Fibroblast of lung (primary cell): ENCODE measurements at regions not wholly inside any gene's neighbourhood (a gene's known extent, or its start where the extent isn't known, plus 50 kb on each side); places are given as distances from the start of the nearest gene placed in this dataset.

ENCODE experiments used
- DNase-seq, 2 donors: peaks; one replicate each; pipeline versions ENCODE4 v3.0.0 to v3.0.0-alpha.2; 2010; ENCODE audit warnings: low read depth in 2 of 2
- H2AFZ ChIP-seq: 2 replicates; pipeline ENCODE4 v1.5.1; 2012; ENCODE audit warnings: low read length, control low read depth, inconsistent platforms
- H3K27ac ChIP-seq: 2 replicates; pipeline ENCODE4 v1.5.1; 2011; ENCODE audit warnings: low read length, control low read depth; ENCODE audit not compliant: insufficient read depth
- H3K27me3 ChIP-seq: 2 replicates; pipeline ENCODE4 v1.5.1; 2011; ENCODE audit warnings: mild to moderate bottlenecking, low read length; ENCODE audit not compliant: control insufficient read depth, insufficient read depth
- H3K36me3 ChIP-seq: 2 replicates; pipeline ENCODE4 v1.5.1; 2011; ENCODE audit warnings: low read length; ENCODE audit not compliant: control insufficient read depth, insufficient read depth
- H3K4me1 ChIP-seq: 2 replicates; pipeline ENCODE4 v1.5.1; 2011; ENCODE audit warnings: low read length; ENCODE audit not compliant: control insufficient read depth, insufficient read depth; ENCODE audit errors: extremely low read depth
- H3K4me2 ChIP-seq: 2 replicates; pipeline ENCODE4 v1.5.1; 2011; ENCODE audit warnings: low read length, control low read depth; ENCODE audit not compliant: insufficient read depth; ENCODE audit errors: extremely low read depth
- H3K4me3 ChIP-seq, 4 experiments: fragments of 200-600 bp in 1 of 4; sonication (generic) in 1 of 4; replicated peaks in 1 of 4; 2 replicates each; pipeline ENCODE4 v1.5.1; 2011 to 2016; ENCODE audit warnings: low read length in 4 of 4, low read depth in 3 of 4, mild to moderate bottlenecking in 3 of 4, control low read depth in 2 of 4, inconsistent platforms in 1 of 4, mixed read lengths in 1 of 4; ENCODE audit not compliant: insufficient read depth in 1 of 4; ENCODE audit errors: control extremely low read depth in 1 of 4
- H3K79me2 ChIP-seq: 2 replicates; pipeline ENCODE4 v1.5.1; 2012; ENCODE audit warnings: mild to moderate bottlenecking, low read length, inconsistent platforms; ENCODE audit not compliant: control insufficient read depth, insufficient read depth
- H3K9ac ChIP-seq: 2 replicates; pipeline ENCODE4 v1.5.1; 2011; ENCODE audit warnings: mild to moderate bottlenecking, low read length, control low read depth; ENCODE audit not compliant: insufficient read depth
- H3K9me3 ChIP-seq: 2 replicates; pipeline ENCODE4 v1.5.1; 2012; ENCODE audit warnings: low read depth, low read length; ENCODE audit not compliant: control insufficient read depth, insufficient read depth
- H4K20me1 ChIP-seq: 2 replicates; pipeline ENCODE4 v1.5.1; 2011; ENCODE audit warnings: low read length; ENCODE audit not compliant: control insufficient read depth, insufficient read depth; ENCODE audit errors: extremely low read depth
- EZH2 ChIP-seq: IDR thresholded peaks from 2 replicates; pipeline ENCODE4 v1.5.1; 2012; ENCODE audit warnings: low read length, control low read depth, mild to moderate bottlenecking; ENCODE audit errors: missing control alignments
- TF ChIP-seq, protein P1 (sequence below), 2 donors: IDR thresholded peaks in 1 of 2; conservative IDR thresholded peaks in 1 of 2; 1 replicate in 1 of 2; 2 replicates in 1 of 2; pipeline ENCODE4 v1.5.1; 2011 to 2012; ENCODE audit warnings: low read length in 2 of 2, control low read depth in 1 of 2, inconsistent platforms in 1 of 2, low read depth in 1 of 2, mild to moderate bottlenecking in 1 of 2

DNA sequence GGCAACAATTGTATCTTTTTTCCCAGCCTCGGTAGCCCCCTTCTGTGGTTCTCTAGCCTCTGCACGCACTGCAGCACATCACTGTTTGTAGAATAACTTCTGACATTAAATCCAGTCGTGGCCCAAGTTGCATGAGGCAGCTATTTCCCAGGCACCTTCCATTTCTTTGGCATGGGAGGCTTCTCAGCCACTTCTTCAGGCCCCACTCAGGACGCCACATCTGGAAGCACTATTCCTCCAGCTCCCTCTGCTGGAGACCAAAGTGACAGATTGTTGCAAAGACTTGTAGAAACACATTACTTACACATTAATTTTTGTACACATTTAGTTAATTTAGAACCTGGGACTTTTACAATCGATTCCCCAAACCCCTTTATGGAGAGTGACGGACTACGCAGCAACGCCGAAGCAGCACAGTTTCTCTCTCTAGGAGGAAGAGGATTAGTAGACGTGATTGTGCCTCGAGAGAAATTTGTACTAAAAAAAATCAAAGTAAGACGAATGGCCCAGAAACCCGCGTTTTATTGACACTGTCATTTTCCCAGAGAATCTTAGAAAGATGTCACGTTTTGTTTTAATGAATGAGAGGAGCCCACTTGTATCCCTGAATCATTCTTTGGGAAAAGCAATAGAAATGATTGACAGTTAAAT, 57.8 kb upstream of the RGPD5 start:
- no peak overlapping the region for H3K4me3 ChIP-seq
- no peaks in the 10 kb centered on the region for H3K4me1 ChIP-seq
- H4K20me1 ChIP-seq, result no peaks in the 10 kb centered on the region
- no peak overlapping the region for H3K27ac ChIP-seq
- H2AFZ ChIP-seq, result no peak overlapping the region
- H3K79me2 ChIP-seq, result no peaks in the 10 kb centered on the region
- no peak for TF ChIP-seq EZH2
- TF ChIP-seq, protein P1, sequence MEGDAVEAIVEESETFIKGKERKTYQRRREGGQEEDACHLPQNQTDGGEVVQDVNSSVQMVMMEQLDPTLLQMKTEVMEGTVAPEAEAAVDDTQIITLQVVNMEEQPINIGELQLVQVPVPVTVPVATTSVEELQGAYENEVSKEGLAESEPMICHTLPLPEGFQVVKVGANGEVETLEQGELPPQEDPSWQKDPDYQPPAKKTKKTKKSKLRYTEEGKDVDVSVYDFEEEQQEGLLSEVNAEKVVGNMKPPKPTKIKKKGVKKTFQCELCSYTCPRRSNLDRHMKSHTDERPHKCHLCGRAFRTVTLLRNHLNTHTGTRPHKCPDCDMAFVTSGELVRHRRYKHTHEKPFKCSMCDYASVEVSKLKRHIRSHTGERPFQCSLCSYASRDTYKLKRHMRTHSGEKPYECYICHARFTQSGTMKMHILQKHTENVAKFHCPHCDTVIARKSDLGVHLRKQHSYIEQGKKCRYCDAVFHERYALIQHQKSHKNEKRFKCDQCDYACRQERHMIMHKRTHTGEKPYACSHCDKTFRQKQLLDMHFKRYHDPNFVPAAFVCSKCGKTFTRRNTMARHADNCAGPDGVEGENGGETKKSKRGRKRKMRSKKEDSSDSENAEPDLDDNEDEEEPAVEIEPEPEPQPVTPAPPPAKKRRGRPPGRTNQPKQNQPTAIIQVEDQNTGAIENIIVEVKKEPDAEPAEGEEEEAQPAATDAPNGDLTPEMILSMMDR (conservative IDR thresholded peaks at IDR 0.05 in 1 of 2, IDR thresholded peaks at IDR 0.05 in 1 of 2; ENCODE audit: low read depth in 1 of 2, low read length in 2 of 2), result peak; percentile 71 to 76
- no peak overlapping the region for H3K4me2 ChIP-seq
- peak; percentile 53 to 76 for DNase-seq
- no peaks in the 10 kb centered on the region for H3K27me3 ChIP-seq
- no peak overlapping the region for H3K9ac ChIP-seq
- no peaks in the 10 kb centered on the region for H3K9me3 ChIP-seq
- no peaks in the 10 kb centered on the region for H3K36me3 ChIP-seq
